ENCODE measurements at regions not wholly inside any gene's neighbourhood (a gene's known extent, or its start where the extent isn't known, plus 50 kb on each side); places are given as distances from the start of the nearest gene placed in this dataset.

GRCh38 chr13:79806821-79807220, 325.9 kb downstream of the NDFIP2 start:
- no peak overlapping the region for H3K4me3 ChIP-seq (ENCODE audit: low read depth, low read length)
- no peak for DNase-seq (ENCODE audit: low read depth)
- no peak for TF ChIP-seq CTCF (IDR thresholded peaks at IDR 0.05; ENCODE audit: control insufficient read depth, extremely low read depth, insufficient read depth)

GRCh38 chr13:79805317-79805716, 324.4 kb downstream of the NDFIP2 start:
- DNase-seq (ENCODE audit: low read depth), result no peak
- no peak for TF ChIP-seq CTCF (IDR thresholded peaks at IDR 0.05; ENCODE audit: control insufficient read depth, extremely low read depth, insufficient read depth)

GRCh38 chr13:79803989-79804388, 323.0 kb downstream of the NDFIP2 start:
- no peak for DNase-seq (ENCODE audit: low read depth)
- H3K4me3 ChIP-seq (ENCODE audit: low read depth, low read length), result no peak overlapping the region
- no peak for TF ChIP-seq CTCF (IDR thresholded peaks at IDR 0.05; ENCODE audit: control insufficient read depth, extremely low read depth, insufficient read depth)

More at GRCh38 chr13:79805317-79805716, 324.4 kb downstream of the NDFIP2 start:
- H3K4me3 ChIP-seq (ENCODE audit: low read depth, low read length), result no peak overlapping the region

GRCh38 chr13:79803296-79803695, 322.3 kb downstream of the NDFIP2 start:
- no peak for DNase-seq (ENCODE audit: low read depth)
- TF ChIP-seq CTCF (IDR thresholded peaks at IDR 0.05; ENCODE audit: control insufficient read depth, extremely low read depth, insufficient read depth), result no peak
- H3K4me3 ChIP-seq (ENCODE audit: low read depth, low read length), result no peak overlapping the region

- no peak for TF ChIP-seq CTCF (IDR thresholded peaks at IDR 0.05; ENCODE audit: control insufficient read depth, extremely low read depth, insufficient read depth)
- no peak for DNase-seq (ENCODE audit: low read depth)
- H3K4me3 ChIP-seq (ENCODE audit: low read depth, low read length), result no peak overlapping the region
These were observed 321.6 kb downstream of the NDFIP2 start for GRCh38 chr13:79802389-79803085.

- no peak overlapping the region for H3K4me3 ChIP-seq (ENCODE audit: low read depth, low read length)
- no peak for TF ChIP-seq CTCF (IDR thresholded peaks at IDR 0.05; ENCODE audit: control insufficient read depth, extremely low read depth, insufficient read depth)
- no peak for DNase-seq (ENCODE audit: low read depth)
These were observed 318.3 kb downstream of the NDFIP2 start for GRCh38 chr13:79799059-79799867.

Data from LNCaP clone FGC (cell line).